Mesenchymal stem cell (in vitro differentiated cells and primary cell): ENCODE measurements at regions not wholly inside any gene's neighbourhood (a gene's known extent, or its start where the extent isn't known, plus 50 kb on each side); places are given as distances from the start of the nearest gene placed in this dataset.

ENCODE experiments used
- DNase-seq: peaks from one replicate; pipeline ENCODE4 v3.0.0-alpha.2; 2013
- H2AFZ ChIP-seq: one replicate; pipeline ENCODE4 v1.6.1; 2013; ENCODE audit warnings: low read depth, mild to moderate bottlenecking, control low read depth, inconsistent platforms, low read length, moderate library complexity
- H2AK5ac ChIP-seq: 2 replicates; pipeline ENCODE4 v1.6.1; 2013; ENCODE audit warnings: low read length, moderate library complexity, mild to moderate bottlenecking, inconsistent platforms; ENCODE audit not compliant: severe bottlenecking
- H2BK120ac ChIP-seq: one replicate; pipeline ENCODE4 v1.6.1; 2013; ENCODE audit warnings: low read depth, mild to moderate bottlenecking, inconsistent platforms, low read length, moderate library complexity
- H2BK12ac ChIP-seq, 2 experiments: one replicate each; pipeline ENCODE4 v1.6.1; 2013; ENCODE audit warnings: inconsistent platforms in 2 of 2, low read length in 2 of 2, mild to moderate bottlenecking in 2 of 2, moderate library complexity in 2 of 2, control low read depth in 1 of 2
- H2BK15ac ChIP-seq: one replicate; pipeline ENCODE4 v1.6.1; 2013; ENCODE audit warnings: mild to moderate bottlenecking, low read depth, inconsistent platforms; ENCODE audit not compliant: poor library complexity, severe bottlenecking
- H2BK5ac ChIP-seq: 2 replicates; pipeline ENCODE4 v1.6.1; 2013; ENCODE audit warnings: low read depth, mild to moderate bottlenecking, low read length, control low read depth, inconsistent platforms; ENCODE audit not compliant: poor library complexity, severe bottlenecking
- H3K14ac ChIP-seq, 2 experiments: one replicate each; pipeline ENCODE4 v1.6.1; 2013; ENCODE audit warnings: inconsistent platforms in 2 of 2, low read length in 2 of 2, control low read depth in 1 of 2, mild to moderate bottlenecking in 1 of 2, moderate library complexity in 1 of 2
- H3K18ac ChIP-seq, 2 experiments: one replicate each; pipeline ENCODE4 v1.6.1; 2013; ENCODE audit warnings: inconsistent platforms in 2 of 2, low read length in 2 of 2, control low read depth in 1 of 2, low read depth in 1 of 2, mild to moderate bottlenecking in 1 of 2
- H3K23ac ChIP-seq, 2 experiments: one replicate each; pipeline ENCODE4 v1.6.1; 2013; ENCODE audit warnings: inconsistent platforms in 2 of 2, low read length in 2 of 2, mild to moderate bottlenecking in 2 of 2, moderate library complexity in 2 of 2, control low read depth in 1 of 2
- H3K27ac ChIP-seq: 2 replicates; pipeline ENCODE4 v1.5.1; 2013; ENCODE audit warnings: mild to moderate bottlenecking, moderate library complexity, low read length, control low read depth, inconsistent platforms; ENCODE audit not compliant: poor library complexity, severe bottlenecking
- H3K27me3 ChIP-seq, 2 experiments: 2 replicates each; pipeline versions ENCODE4 v1.6.1 to v1.7.0; 2013; ENCODE audit warnings: low read length in 2 of 2, mild to moderate bottlenecking in 2 of 2, moderate library complexity in 2 of 2, control low read depth in 1 of 2, inconsistent platforms in 1 of 2; ENCODE audit not compliant: control insufficient read depth in 1 of 2, insufficient read depth in 1 of 2
- H3K36me3 ChIP-seq, 2 experiments: 2 replicates each; pipeline versions ENCODE4 v1.6.1 to v1.7.0; 2013; ENCODE audit warnings: low read length in 2 of 2, control low read depth in 1 of 2, inconsistent platforms in 1 of 2, low read depth in 1 of 2, mild to moderate bottlenecking in 1 of 2; ENCODE audit not compliant: insufficient read depth in 2 of 2, control insufficient read depth in 1 of 2
- H3K4ac ChIP-seq, 2 experiments: one replicate each; pipeline ENCODE4 v1.6.1; 2013; ENCODE audit warnings: inconsistent platforms in 2 of 2, low read length in 2 of 2, mild to moderate bottlenecking in 2 of 2, moderate library complexity in 2 of 2, control low read depth in 1 of 2, low read depth in 1 of 2
- H3K4me1 ChIP-seq: 2 replicates; pipeline ENCODE4 v1.6.1; 2013; ENCODE audit warnings: low read depth, low read length, control low read depth; ENCODE audit not compliant: control insufficient read depth, insufficient read depth
- H3K4me2 ChIP-seq: 2 replicates; pipeline ENCODE4 v1.6.1; 2013; ENCODE audit warnings: low read length, mild to moderate bottlenecking, inconsistent platforms; ENCODE audit not compliant: poor library complexity, severe bottlenecking
- H3K4me3 ChIP-seq, 2 experiments: 2 replicates each; pipeline versions ENCODE4 v1.5.1 to v1.7.0; 2013; ENCODE audit warnings: low read length in 2 of 2, mild to moderate bottlenecking in 2 of 2, control low read depth in 1 of 2, low read depth in 1 of 2; ENCODE audit not compliant: insufficient read depth in 1 of 2
- H3K79me1 ChIP-seq: replicated peaks from 2 replicates; pipeline ENCODE4 v1.6.1; 2013; ENCODE audit warnings: mild to moderate bottlenecking, control low read depth, low read length, inconsistent platforms; ENCODE audit not compliant: poor library complexity, severe bottlenecking
- H3K9ac ChIP-seq: 2 replicates; pipeline ENCODE4 v1.7.0; 2013; ENCODE audit warnings: mild to moderate bottlenecking, low read length, moderate library complexity
- H3K9me3 ChIP-seq: 2 replicates; pipeline ENCODE4 v1.7.0; 2013; ENCODE audit warnings: mild to moderate bottlenecking, low read length; ENCODE audit not compliant: control insufficient read depth
- H4K8ac ChIP-seq: one replicate; pipeline ENCODE4 v1.6.1; 2013; ENCODE audit warnings: inconsistent platforms, mild to moderate bottlenecking, low read length, moderate library complexity
- H4K91ac ChIP-seq: one replicate; pipeline ENCODE4 v1.6.1; 2013; ENCODE audit warnings: mild to moderate bottlenecking, low read length, inconsistent platforms
- WGBS: methylation state at CpG from one replicate; pipeline ENCODE4 v1.1.7; 2013; ENCODE audit warnings: mixed read lengths; 5-methylcytosine and 5-hydroxymethylcytosine counted together

DNA sequence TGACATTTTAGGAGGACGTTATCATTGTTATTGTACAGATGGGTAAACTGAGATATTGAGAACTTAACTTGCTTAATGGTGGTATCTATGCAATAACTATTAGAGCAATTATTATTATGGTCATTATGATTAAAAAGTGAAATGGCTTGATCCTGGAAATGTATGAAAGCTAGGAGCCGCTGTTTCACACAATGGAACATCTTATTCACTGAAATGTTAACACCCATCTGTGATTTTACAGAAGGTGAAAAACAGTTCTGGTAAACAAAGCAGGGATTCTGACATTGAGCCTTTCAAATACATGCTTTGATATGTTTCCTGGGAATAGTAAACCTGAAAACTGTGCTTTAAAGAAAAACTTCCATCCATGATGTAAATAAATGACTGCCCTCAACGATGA lies 261.4 kb downstream of the BTG1 start:
- Histone ChIP-seq H2BK12ac (no peak overlapping the region), H3K79me1 (no peaks in the 10 kb centered on the region), H3K4me3 (no peak overlapping the region), H4K91ac (no peak overlapping the region), H2BK15ac (no peak overlapping the region), H4K8ac (no peak overlapping the region), H3K27ac (no peak overlapping the region), H3K4me2 (no peak overlapping the region), H2AFZ (no peak overlapping the region), H3K27me3 (no peaks in the 10 kb centered on the region), H3K14ac (no peak overlapping the region), H3K9ac (no peak overlapping the region), H3K36me3 (no peaks in the 10 kb centered on the region), H2BK5ac (no peak overlapping the region), H3K9me3 (no peaks in the 10 kb centered on the region), H2AK5ac (no peak overlapping the region), H3K18ac (no peak overlapping the region), H3K4me1 (no peaks in the 10 kb centered on the region), H3K23ac (no peak overlapping the region), H2BK120ac (no peak overlapping the region), H3K4ac (no peak overlapping the region)
- 100% methylated on average over 1 of the region's 3 CpGs for WGBS
- DNase-seq: no peak

DNA sequence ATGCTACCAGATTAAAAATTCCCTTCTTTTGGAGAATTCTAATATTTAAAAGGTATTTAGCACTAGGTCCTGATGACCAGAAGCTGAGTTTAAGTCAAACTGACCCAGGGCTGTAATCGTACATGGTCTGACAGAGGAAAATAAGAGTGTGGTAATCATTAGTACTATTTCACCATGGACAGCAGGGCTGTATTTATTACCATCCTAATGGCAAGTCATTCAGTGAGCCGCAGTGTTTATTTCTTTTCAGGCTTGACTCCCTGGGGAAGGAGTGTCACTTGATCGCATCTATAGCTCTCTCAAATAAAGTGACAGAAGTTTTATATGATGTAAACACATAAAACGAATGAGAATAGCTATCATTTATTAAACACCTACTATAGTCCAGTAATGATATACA lies 261.8 kb downstream of the BTG1 start:
- Histone ChIP-seq H3K36me3 (no peaks in the 10 kb centered on the region), H2BK5ac (no peak overlapping the region)
- 42% methylated on average over 2 of the region's 4 CpGs for WGBS

DNA sequence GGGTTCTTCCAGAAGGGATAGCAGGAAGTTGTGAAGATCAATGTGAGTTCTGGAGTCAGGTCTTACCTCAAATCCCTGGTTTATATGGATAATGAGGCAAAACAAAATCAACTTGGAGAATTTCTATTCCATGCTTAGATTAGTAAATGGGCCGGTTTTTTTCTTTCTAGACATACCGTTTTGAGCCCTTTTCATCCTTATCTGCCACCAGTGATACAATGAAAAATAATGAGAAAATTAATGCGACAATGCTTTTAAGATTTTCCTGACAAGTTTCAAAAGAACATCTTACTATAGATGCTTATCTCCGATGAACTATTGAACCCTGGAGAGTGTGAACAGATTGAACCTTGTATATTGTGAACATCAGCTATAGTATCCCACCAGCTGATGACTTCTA lies 262.7 kb downstream of the BTG1 start:
- Histone ChIP-seq H2BK120ac (no peak overlapping the region), H3K4me2 (no peak overlapping the region), H4K91ac (no peak overlapping the region), H2BK5ac (no peak overlapping the region), H3K23ac (no peak overlapping the region), H3K27me3 (no peaks in the 10 kb centered on the region), H3K4ac (no peak overlapping the region), H2AFZ (no peak overlapping the region), H3K79me1 (no peaks in the 10 kb centered on the region), H3K4me3 (no peak overlapping the region), H2BK15ac (no peak overlapping the region), H3K36me3 (no peaks in the 10 kb centered on the region), H4K8ac (no peak overlapping the region), H3K9me3 (no peaks in the 10 kb centered on the region), H3K27ac (no peak overlapping the region), H3K9ac (no peak overlapping the region), H2BK12ac (no peak overlapping the region), H3K14ac (no peak overlapping the region), H3K4me1 (no peaks in the 10 kb centered on the region), H3K18ac (no peak overlapping the region), H2AK5ac (no peak overlapping the region)
- no peak for DNase-seq
- no CpG with 5 or more reads among the region's 4 CpGs for WGBS

More for the DNA sequence above, 261.8 kb downstream of the BTG1 start:
- peak; percentile 54 for DNase-seq
- no peak overlapping the region for H3K23ac ChIP-seq
- no peak overlapping the region for H3K27ac ChIP-seq
- H3K27me3 ChIP-seq: no peaks in the 10 kb centered on the region
- no peak overlapping the region for H3K9ac ChIP-seq
- no peaks in the 10 kb centered on the region for H3K79me1 ChIP-seq
- no peak overlapping the region for H2BK12ac ChIP-seq
- H3K4me1 ChIP-seq: no peaks in the 10 kb centered on the region
- H3K18ac ChIP-seq: no peak overlapping the region
- H4K8ac ChIP-seq: no peak overlapping the region
- no peak overlapping the region for H2BK120ac ChIP-seq
- H2AK5ac ChIP-seq: no peak overlapping the region
- no peak overlapping the region for H3K4me2 ChIP-seq
- H3K4ac ChIP-seq: no peak overlapping the region
- H2BK15ac ChIP-seq: no peak overlapping the region
- no peak overlapping the region for H3K14ac ChIP-seq
- H3K4me3 ChIP-seq: no peak overlapping the region
- no peaks in the 10 kb centered on the region for H3K9me3 ChIP-seq
- H2AFZ ChIP-seq: no peak overlapping the region
- no peak overlapping the region for H4K91ac ChIP-seq

DNA sequence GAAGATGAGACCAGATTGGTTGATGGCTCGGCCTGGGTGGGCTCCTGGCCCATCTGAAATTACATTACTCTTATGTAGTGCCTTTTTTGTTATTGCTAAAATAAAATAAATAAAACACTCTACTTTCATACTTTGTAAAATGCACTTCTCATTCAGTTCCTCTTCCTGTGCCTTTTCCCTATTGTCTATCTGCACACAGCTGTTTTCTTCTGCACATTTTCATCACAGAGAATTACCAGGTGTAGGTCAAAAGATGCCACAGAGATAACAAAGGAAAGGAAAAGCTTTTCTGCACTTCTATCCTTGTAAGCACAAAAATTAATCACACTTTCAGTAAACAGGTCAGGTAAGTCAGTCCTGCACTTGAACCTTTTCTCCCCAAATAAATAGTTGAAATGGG lies 265.1 kb downstream of the BTG1 start:
- no CpG with 5 or more reads among the region's 1 CpG for WGBS
- H2BK15ac ChIP-seq: no peak overlapping the region
- no peak overlapping the region for H3K14ac ChIP-seq
- no peak overlapping the region for H3K4ac ChIP-seq
- no peaks in the 10 kb centered on the region for H3K4me1 ChIP-seq
- H2BK12ac ChIP-seq: no peak overlapping the region
- H2BK5ac ChIP-seq: no peak overlapping the region
- no peak overlapping the region for H3K4me3 ChIP-seq
- H4K91ac ChIP-seq: no peak overlapping the region
- no peak overlapping the region for H3K27ac ChIP-seq
- H3K18ac ChIP-seq: no peak overlapping the region
- no peaks in the 10 kb centered on the region for H3K27me3 ChIP-seq
- H3K36me3 ChIP-seq: no peaks in the 10 kb centered on the region
- H4K8ac ChIP-seq: no peak overlapping the region
- H3K23ac ChIP-seq: no peak overlapping the region
- no peak overlapping the region for H2AFZ ChIP-seq
- DNase-seq: no peak
- H3K4me2 ChIP-seq: no peak overlapping the region
- H2BK120ac ChIP-seq: no peak overlapping the region
- no peak overlapping the region for H2AK5ac ChIP-seq
- no peaks in the 10 kb centered on the region for H3K9me3 ChIP-seq
- H3K79me1 ChIP-seq: no peaks in the 10 kb centered on the region
- H3K9ac ChIP-seq: no peak overlapping the region
